Stimulated activated CD8-positive, alpha-beta memory T cell treated with anti-CD3 and anti-CD28 coated beads, Interleukin-4, amount 100 ng/mL, for 48 hours (primary cell): ENCODE measurements at regions not wholly inside any gene's neighbourhood (a gene's known extent, or its start where the extent isn't known, plus 50 kb on each side); places are given as distances from the start of the nearest gene placed in this dataset.
"Not testable (repeated sequence)": the region's sequence is repeated elsewhere in the genome, so short reads cannot be mapped to it uniquely, and the experiment has no call there.

Experiments used
- DNase-seq: peaks from one replicate; pipeline ENCODE4 v3.0.0-alpha.2; 2020

GRCh38 chr6:2361195-2361594 lies 115.8 kb upstream of the GMDS start:
- no peak for DNase-seq

GRCh38 chr6:2360716-2361115 lies 115.3 kb upstream of the GMDS start:
- DNase-seq = no peak

DNA sequence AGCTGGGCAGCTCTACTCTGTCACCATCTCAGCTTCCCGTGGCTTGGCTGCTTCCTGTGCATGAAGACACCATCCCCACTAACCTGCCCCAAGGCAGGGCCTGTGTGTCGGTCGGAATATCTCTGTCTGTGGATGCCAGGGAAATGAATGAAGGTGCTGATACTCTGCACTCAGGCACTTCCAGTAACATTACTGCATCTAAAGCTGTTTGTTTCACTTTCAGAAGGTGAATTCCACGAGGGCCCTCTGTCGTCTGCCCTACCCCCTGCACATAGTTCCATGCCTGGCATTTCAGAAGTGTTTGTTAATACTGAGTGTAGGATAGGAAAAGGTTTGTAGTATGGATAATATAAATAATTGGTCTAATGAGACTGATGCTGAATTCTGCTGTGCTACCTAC lies 114.7 kb upstream of the GMDS start:
- DNase-seq = no peak

DNA sequence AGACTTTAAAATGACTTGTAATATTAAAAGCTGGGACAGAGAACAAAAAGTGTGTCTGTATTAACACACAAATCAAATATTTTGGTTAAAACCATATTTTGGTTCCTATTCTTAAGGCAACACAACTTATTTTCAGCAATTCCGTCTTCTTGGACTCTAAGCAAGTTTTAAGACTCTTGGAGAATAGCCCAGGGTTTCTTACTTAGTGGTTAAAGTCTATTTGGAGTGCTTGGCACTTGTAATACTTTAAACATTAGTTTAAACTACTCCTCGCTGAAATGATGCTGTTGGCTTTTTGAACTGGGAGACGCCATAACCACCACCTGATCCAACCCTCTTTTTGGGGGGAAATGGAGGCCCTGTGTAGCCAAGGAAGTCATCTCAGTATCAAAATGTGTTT lies 109.7 kb upstream of the GMDS start:
- DNase-seq = no peak

DNA sequence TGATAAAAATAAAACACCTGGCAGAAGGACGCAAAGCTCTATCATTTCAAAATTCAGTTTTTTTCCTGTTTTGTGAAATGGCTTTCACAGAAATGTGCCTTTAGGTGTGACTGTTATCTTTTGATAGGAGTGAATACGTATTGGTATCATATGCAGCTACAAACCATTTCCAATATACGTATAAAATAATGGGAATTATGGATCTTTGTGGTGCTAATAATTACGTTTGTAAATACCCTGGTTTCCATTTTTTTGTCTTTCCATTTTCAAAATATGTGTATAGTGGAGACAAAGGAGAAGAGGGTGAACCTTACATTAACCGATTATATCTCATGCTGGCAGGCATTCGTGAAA lies 108.7 kb upstream of the GMDS start:
- no peak for DNase-seq

DNA sequence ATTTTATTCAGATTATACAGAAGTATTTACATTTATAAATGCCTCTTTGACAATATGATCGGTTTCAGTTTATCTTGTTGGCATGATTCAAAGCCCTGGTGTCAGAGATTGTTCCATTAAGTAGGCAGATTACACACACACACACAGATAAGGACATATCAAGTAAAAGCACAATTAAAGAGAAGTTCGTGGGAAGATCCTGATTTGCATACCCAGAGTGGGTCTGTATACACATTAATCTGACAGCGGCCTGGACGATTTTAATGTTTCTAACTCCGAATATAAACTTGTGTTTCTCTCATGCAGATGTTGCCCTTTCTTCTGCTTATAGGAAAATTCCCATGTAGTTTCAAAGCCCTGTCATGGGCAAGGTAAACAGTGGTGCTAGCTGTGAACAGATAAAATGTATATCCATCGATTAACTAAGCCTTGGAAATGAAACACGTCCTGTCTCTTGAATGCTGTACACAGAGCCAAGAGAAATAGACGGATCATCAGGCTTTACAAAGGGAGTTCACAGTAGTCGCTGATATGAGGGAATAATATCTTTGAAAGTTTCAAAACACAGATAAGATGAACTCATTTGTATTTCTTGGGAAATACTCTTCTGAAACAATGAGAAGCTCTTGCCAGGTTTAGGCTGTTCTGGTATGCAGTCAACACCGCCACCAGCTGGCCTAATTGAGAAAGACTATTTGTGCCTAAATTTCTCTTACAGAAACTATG lies 108.2 kb upstream of the GMDS start:
- peak; percentile 75 for DNase-seq

GRCh38 chr6:2351807-2352431 lies 106.5 kb upstream of the GMDS start:
- no peak for DNase-seq

- no peak for DNase-seq
Observed at GRCh38 chr6:2351090-2351489, 105.7 kb upstream of the GMDS start.

GRCh38 chr6:2346078-2346477 lies 100.7 kb upstream of the GMDS start:
- DNase-seq = no peak

GRCh38 chr6:2344319-2344905 lies 99.0 kb upstream of the GMDS start:
- DNase-seq = no peak

DNA sequence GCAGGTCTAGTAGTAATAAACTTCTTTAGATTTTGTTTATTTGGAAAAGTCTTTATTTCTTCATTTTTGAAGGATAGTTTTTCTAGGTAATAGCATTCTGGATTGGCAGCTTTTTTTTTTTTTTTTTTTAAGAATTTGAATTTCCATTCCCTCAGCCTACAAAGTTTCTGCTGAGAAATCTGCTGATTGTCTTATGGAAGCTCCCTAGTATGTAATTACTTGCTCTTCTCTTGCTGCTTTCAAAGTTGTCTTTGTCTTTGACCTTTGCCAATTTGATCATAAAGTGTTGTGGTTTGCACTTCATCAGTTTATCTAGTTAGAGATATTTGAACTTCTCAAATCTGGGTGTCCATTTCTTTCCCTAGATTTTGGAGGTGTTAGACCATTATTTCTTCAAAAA lies 82.2 kb upstream of the GMDS start:
- DNase-seq = no peak

DNA sequence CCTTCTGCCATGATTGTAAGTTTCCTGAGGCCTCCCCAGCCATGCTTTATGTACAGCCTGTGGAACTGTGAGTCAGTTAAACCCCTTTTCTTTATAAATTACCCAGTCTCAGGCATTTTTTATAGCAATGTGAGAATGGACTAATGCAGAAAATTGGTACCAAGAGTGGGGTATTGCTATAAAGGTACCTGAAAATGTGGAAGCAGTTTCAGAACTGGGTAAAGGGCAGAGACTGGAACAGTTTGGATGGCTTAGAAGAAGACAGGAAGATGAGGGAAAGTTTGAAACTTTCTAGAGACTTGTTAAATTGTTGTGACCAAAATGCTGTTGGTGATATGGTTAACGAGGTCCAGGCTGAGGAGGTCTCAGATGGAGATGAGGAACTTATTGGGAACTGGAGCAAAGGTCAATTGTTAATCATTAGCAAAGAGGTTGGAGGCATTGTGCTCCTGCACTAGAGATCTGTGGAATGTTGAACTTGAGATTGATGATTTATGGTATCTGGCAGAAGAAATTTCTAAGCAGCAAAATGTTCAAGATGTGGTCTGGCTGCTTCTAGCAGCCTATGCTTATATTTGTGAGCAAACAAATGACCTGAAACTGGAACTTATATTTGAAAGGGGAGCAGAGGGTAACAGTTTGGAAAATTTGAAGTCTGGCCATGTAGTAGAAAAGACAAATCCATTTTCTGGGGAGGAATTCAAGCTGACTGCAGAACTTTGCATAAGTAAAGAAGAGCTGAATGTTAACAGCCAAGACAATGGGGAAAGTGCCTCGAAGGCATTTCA lies 79.0 kb upstream of the GMDS start:
- DNase-seq = no peak

- DNase-seq = not testable (repeated sequence)
Observed at GRCh38 chr6:2317498-2317897, 72.1 kb upstream of the GMDS start.

- no peak for DNase-seq
Observed at GRCh38 chr6:2314641-2315040, 69.2 kb upstream of the GMDS start.

- DNase-seq = no peak
Observed at GRCh38 chr6:2310042-2310441, 64.6 kb upstream of the GMDS start.

GRCh38 chr6:2309122-2309521 lies 63.7 kb upstream of the GMDS start:
- no peak for DNase-seq

- no peak for DNase-seq
Observed at GRCh38 chr6:2307799-2308198, 62.4 kb upstream of the GMDS start.

- no peak for DNase-seq
Observed at GRCh38 chr6:2305951-2306350, 60.5 kb upstream of the GMDS start.

GRCh38 chr6:2302482-2302881 lies 57.1 kb upstream of the GMDS start:
- DNase-seq = not testable (repeated sequence)

GRCh38 chr6:2296781-2297180 lies 51.4 kb upstream of the GMDS start:
- DNase-seq = no peak
